Stomach (tissue), 8 donors: ENCODE measurements at regions not wholly inside any gene's neighbourhood (a gene's known extent, or its start where the extent isn't known, plus 50 kb on each side); places are given as distances from the start of the nearest gene placed in this dataset.

Experiments used
- DNase-seq, 2 donors: peaks; one replicate each; pipeline versions ENCODE4 v3.0.0 to v3.0.0-alpha.2; 2013 to 2019
- H3K27ac ChIP-seq, 5 donors: fragments of 200-600 bp in 4 of 5; sonication (generic) in 4 of 5; one replicate each; pipeline ENCODE4 v1.5.1; 2013 to 2019; ENCODE audit warnings: mild to moderate bottlenecking in 1 of 5, moderate library complexity in 1 of 5
- H3K27me3 ChIP-seq, 3 donors: fragments of 200-600 bp; sonication (generic); one replicate each; pipeline ENCODE4 v1.5.1; 2017 to 2019; ENCODE audit warnings: mixed run types in 1 of 3
- H3K36me3 ChIP-seq, 4 donors: fragments of 200-600 bp; sonication (generic); 1 replicate in 3 of 4; 2 replicates in 1 of 4; pipeline ENCODE4 v1.5.1; 2016 to 2019
- H3K4me1 ChIP-seq, 4 donors: fragments of 200-600 bp; sonication (generic); one replicate each; pipeline ENCODE4 v1.5.1; 2016 to 2019
- H3K4me3 ChIP-seq, 4 donors: fragments of 200-600 bp; sonication (generic) in 3 of 4; one replicate each; pipeline ENCODE4 v1.5.1; 2016 to 2019; ENCODE audit warnings: mild to moderate bottlenecking in 1 of 4
- H3K9me3 ChIP-seq, 4 donors: fragments of 200-600 bp; sonication (generic); one replicate each; pipeline ENCODE4 v1.5.1; 2016 to 2019
- CTCF ChIP-seq, 7 experiments: fragments of 450-650 bp in 4 of 7; fragments of 200-600 bp in 3 of 7; sonication (generic) in 3 of 7; IDR thresholded peaks; one replicate each; pipeline ENCODE4 v1.5.1; 2016 to 2019; ENCODE audit warnings: antibody characterized with exemption in 7 of 7, control low read depth in 2 of 7, mild to moderate bottlenecking in 1 of 7
- EP300 ChIP-seq: sonication (generic); formaldehyde crosslinking; IDR thresholded peaks from one replicate; pipeline ENCODE4 v1.6.1; 2017; ENCODE audit warnings: antibody characterized with exemption
- POLR2A ChIP-seq, 4 donors: fragments of 450-650 bp; IDR thresholded peaks; one replicate each; pipeline ENCODE4 v1.6.1; 2016; ENCODE audit warnings: antibody characterized with exemption in 4 of 4, control low read depth in 2 of 4, mild to moderate bottlenecking in 1 of 4, moderate library complexity in 1 of 4
- POLR2AphosphoS5 ChIP-seq, 3 donors: sonication (generic); formaldehyde crosslinking; IDR thresholded peaks; one replicate each; pipeline ENCODE4 v1.6.1; 2016; ENCODE audit warnings: antibody characterized with exemption in 3 of 3
- WGBS, 5 donors: extraction: QIAGEN DNeasy Blood & Tissue Kit in 3 of 5; methylation state at CpG; one replicate each; pipeline versions ENCODE4 v1.1.5 to v1.1.7; 2013 to 2018; 5-methylcytosine and 5-hydroxymethylcytosine counted together
- intact Hi-C: fragments of 100-400 bp; cut with DNase I; formaldehyde crosslinking; loops from one replicate; pipeline ENCODE4 v1.15.1; 2023; ENCODE audit warnings: low total_unique reads
- donor health status: healthy with polysubstance abuse.
- donor health status: Bipolar disorder and iron deficiency.
- donor health status: healthy.

GRCh38 chr2:126828051-126828450 lies 70.6 kb upstream of the TEX51 start:
- no peak for DNase-seq
- Histone ChIP-seq H3K27me3 (peaks cover 0 to 6% (median 0%) of the 10 kb centered on the region in 3 donors), H3K4me1 (no peaks in the 10 kb centered on the region), H3K4me3 (no peak overlapping the region), H3K27ac (no peak overlapping the region), H3K9me3 (no peaks in the 10 kb centered on the region), H3K36me3 (no peaks in the 10 kb centered on the region)
- intact Hi-C loops, result no loop called here
- no peak for TF ChIP-seq POLR2A (IDR thresholded peaks at IDR 0.05)
- TF ChIP-seq CTCF (IDR thresholded peaks at IDR 0.05), result no peak
- no peak for TF ChIP-seq EP300
- TF ChIP-seq POLR2AphosphoS5 (IDR thresholded peaks at IDR 0.05), result no peak
- WGBS, 5 donors, result 77 to 90% (median 83%) methylated on average over 4 of the region's 4 CpGs

DNA sequence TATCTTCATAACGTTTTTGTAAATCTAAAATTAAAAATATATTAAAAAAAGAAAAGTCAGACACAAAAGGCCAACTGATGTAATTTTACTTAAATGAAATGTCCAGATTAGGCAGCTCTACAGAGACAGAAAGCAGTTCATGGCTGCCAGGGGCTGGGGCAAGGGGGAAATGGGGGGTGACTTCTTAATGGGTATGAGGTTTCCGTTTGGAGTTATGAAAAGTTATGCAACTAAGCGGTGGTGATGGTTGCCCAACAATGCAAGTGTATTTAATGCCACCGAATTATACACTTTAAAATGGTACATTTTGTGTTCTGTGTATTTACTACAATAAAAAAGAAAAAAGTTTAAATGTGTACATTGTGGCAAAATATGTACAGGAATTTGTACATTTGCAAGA lies 70.2 kb upstream of the TEX51 start:
- Histone ChIP-seq H3K4me1 (no peaks in the 10 kb centered on the region), H3K36me3 (no peaks in the 10 kb centered on the region), H3K4me3 (no peak overlapping the region), H3K27me3 (peaks cover 0 to 6% (median 0%) of the 10 kb centered on the region in 3 donors), H3K27ac (no peak overlapping the region), H3K9me3 (no peaks in the 10 kb centered on the region)
- 62 to 83% (median 71%) methylated on average over 4 of the region's 4 CpGs for WGBS, 5 donors
- DNase-seq, result no peak
- intact Hi-C loops, result no loop called here
- TF ChIP-seq POLR2AphosphoS5 (IDR thresholded peaks at IDR 0.05) (no peak), POLR2A (IDR thresholded peaks at IDR 0.05) (no peak), EP300 (no peak), CTCF (IDR thresholded peaks at IDR 0.05) (no peak)

GRCh38 chr2:126831234-126832005 lies 67.3 kb upstream of the TEX51 start:
- no peak for TF ChIP-seq POLR2A (IDR thresholded peaks at IDR 0.05)
- TF ChIP-seq EP300, result no peak
- no peak for TF ChIP-seq CTCF (IDR thresholded peaks at IDR 0.05)
- no peak for TF ChIP-seq POLR2AphosphoS5 (IDR thresholded peaks at IDR 0.05)
- H3K4me1 ChIP-seq, result no peaks in the 10 kb centered on the region
- H3K36me3 ChIP-seq, result no peaks in the 10 kb centered on the region
- 63 to 68% (median 68%) methylated on average over 14 of the region's 14 CpGs for WGBS, 5 donors
- H3K9me3 ChIP-seq, result no peaks in the 10 kb centered on the region
- no peak overlapping the region for H3K4me3 ChIP-seq
- intact Hi-C loops, result no loop called here
- DNase-seq, result no peak
- no peak overlapping the region for H3K27ac ChIP-seq
- peaks cover 0 to 6% (median 0%) of the 10 kb centered on the region in 3 donors for H3K27me3 ChIP-seq

DNA sequence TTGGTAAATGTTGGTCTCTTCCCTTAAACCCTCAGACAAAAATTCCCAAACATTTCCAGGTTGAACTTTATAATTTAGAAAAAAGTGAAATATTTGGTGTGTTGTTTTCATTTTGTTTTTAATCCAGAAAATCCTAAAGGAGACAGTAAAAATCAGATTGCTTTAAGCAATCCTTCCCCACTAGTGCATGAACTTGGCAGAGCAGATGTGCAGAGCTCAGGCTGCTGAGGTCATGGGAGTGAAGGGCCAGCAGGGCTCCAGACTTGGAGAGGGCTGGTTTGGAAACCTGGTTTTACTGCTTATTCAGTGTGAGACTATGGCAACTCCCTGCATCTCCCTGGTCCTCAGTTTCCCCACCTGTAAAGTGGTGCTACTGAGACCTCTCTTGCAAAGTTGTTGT lies 66.7 kb upstream of the TEX51 start:
- Histone ChIP-seq H3K9me3 (no peaks in the 10 kb centered on the region), H3K36me3 (no peaks in the 10 kb centered on the region)

More for the DNA sequence above, 66.7 kb upstream of the TEX51 start:
- no peak for DNase-seq
- no peak overlapping the region for H3K4me3 ChIP-seq
- H3K4me1 ChIP-seq, result no peaks in the 10 kb centered on the region
- H3K27ac ChIP-seq, result no peak overlapping the region
- intact Hi-C loops, result no loop called here
- peaks cover 0 to 6% (median 0%) of the 10 kb centered on the region in 3 donors for H3K27me3 ChIP-seq
- TF ChIP-seq EP300, result no peak
- no peak for TF ChIP-seq CTCF (IDR thresholded peaks at IDR 0.05)
- TF ChIP-seq POLR2A (IDR thresholded peaks at IDR 0.05), result no peak
- TF ChIP-seq POLR2AphosphoS5 (IDR thresholded peaks at IDR 0.05), result no peak
